Cardiac muscle cell (in vitro differentiated cells and primary cell): ENCODE measurements at regions not wholly inside any gene's neighbourhood (a gene's known extent, or its start where the extent isn't known, plus 50 kb on each side); places are given as distances from the start of the nearest gene placed in this dataset.

Source experiments
- DNase-seq, 2 donors: peaks; one replicate each; pipeline versions ENCODE4 v3.0.0 to v3.0.0-alpha.2; 2010 to 2017; ENCODE audit warnings: low read depth in 1 of 2, low spot score in 1 of 2
- H3K27ac ChIP-seq: fragments of 200-600 bp; sonication (generic); 2 replicates; pipeline ENCODE4 v1.5.1; 2016
- H3K27me3 ChIP-seq: fragments of 200-600 bp; sonication (generic); 2 replicates; pipeline ENCODE4 v1.6.0; 2016; ENCODE audit warnings: control low read depth
- H3K36me3 ChIP-seq: fragments of 200-600 bp; sonication (generic); 2 replicates; pipeline ENCODE4 v1.5.1; 2016; ENCODE audit warnings: control low read depth
- H3K4me1 ChIP-seq: fragments of 200-600 bp; sonication (generic); 2 replicates; pipeline ENCODE4 v1.8.1; 2017; ENCODE audit warnings: low read depth, mild to moderate bottlenecking, mixed run types
- H3K4me3 ChIP-seq: fragments of 200-600 bp; sonication (generic); 2 replicates; pipeline ENCODE4 v1.5.1; 2016; ENCODE audit warnings: mild to moderate bottlenecking
- H3K9me3 ChIP-seq: fragments of 200-600 bp; sonication (generic); 2 replicates; pipeline ENCODE4 v1.5.1; 2017; ENCODE audit warnings: low read depth, mild to moderate bottlenecking, control low read depth
- CTCF ChIP-seq: IDR thresholded peaks from 2 replicates; pipeline ENCODE4 v1.5.1; 2012; ENCODE audit warnings: low read depth, mild to moderate bottlenecking, low read length

DNA sequence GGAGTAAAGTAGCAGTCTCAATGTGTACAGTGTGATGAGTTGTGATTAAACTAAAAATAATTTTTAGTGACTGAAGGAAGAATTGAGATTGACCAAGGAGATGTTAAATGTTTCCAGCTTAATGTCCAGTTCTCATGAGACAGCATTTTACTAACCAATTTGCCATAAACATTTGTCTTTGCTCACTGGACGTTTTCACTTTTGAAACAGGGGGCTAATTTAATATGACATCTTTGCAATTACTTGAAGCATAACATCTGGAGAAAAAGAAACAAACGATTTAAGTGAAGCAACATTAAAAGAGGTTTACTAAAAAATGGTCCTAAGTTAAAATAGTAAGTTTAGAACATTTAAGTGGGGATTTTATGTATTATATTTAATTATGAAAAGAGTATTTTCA, 443.8 kb downstream of the BCKDHB start:
- Histone ChIP-seq H3K4me1 (no peaks in the 10 kb centered on the region), H3K27me3 (no peaks in the 10 kb centered on the region), H3K4me3 (no peak overlapping the region), H3K27ac (no peak overlapping the region), H3K36me3 (no peaks in the 10 kb centered on the region), H3K9me3 (no peaks in the 10 kb centered on the region)
- DNase-seq = no peak
- TF ChIP-seq CTCF = no peak

- peak in 1 of 2 donors; percentile 50 for DNase-seq
- Histone ChIP-seq H3K36me3 (no peaks in the 10 kb centered on the region), H3K4me1 (no peaks in the 10 kb centered on the region), H3K27me3 (no peaks in the 10 kb centered on the region), H3K9me3 (no peaks in the 10 kb centered on the region), H3K27ac (no peak overlapping the region), H3K4me3 (no peak overlapping the region)
- TF ChIP-seq CTCF = no peak
These were observed 442.1 kb downstream of the BCKDHB start for GRCh38 chr6:80548532-80548931.

GRCh38 chr6:80547827-80548226, 441.4 kb downstream of the BCKDHB start:
- Histone ChIP-seq H3K4me3 (no peak overlapping the region), H3K4me1 (no peaks in the 10 kb centered on the region), H3K27me3 (no peaks in the 10 kb centered on the region), H3K9me3 (no peaks in the 10 kb centered on the region), H3K36me3 (no peaks in the 10 kb centered on the region), H3K27ac (no peak overlapping the region)
- TF ChIP-seq CTCF = no peak
- peak in 1 of 2 donors; percentile 55 for DNase-seq

- H3K27me3 ChIP-seq = no peaks in the 10 kb centered on the region
- no peak for DNase-seq
- no peaks in the 10 kb centered on the region for H3K9me3 ChIP-seq
- no peak for TF ChIP-seq CTCF
- H3K4me1 ChIP-seq = no peaks in the 10 kb centered on the region
- H3K27ac ChIP-seq = no peak overlapping the region
- H3K36me3 ChIP-seq = no peaks in the 10 kb centered on the region
- H3K4me3 ChIP-seq = no peak overlapping the region
These were observed 438.7 kb downstream of the BCKDHB start for GRCh38 chr6:80544976-80545722.

- Histone ChIP-seq H3K4me3 (no peak overlapping the region), H3K4me1 (no peaks in the 10 kb centered on the region), H3K27ac (no peak overlapping the region), H3K27me3 (no peaks in the 10 kb centered on the region), H3K9me3 (no peaks in the 10 kb centered on the region), H3K36me3 (no peaks in the 10 kb centered on the region)
- DNase-seq = no peak
- TF ChIP-seq CTCF = no peak
These were observed 438.1 kb downstream of the BCKDHB start for GRCh38 chr6:80544555-80544954.
